Uterus (tissue), 3 donors: ENCODE measurements at regions not wholly inside any gene's neighbourhood (a gene's known extent, or its start where the extent isn't known, plus 50 kb on each side); places are given as distances from the start of the nearest gene placed in this dataset.
"Not testable (repeated sequence)": the region's sequence is repeated elsewhere in the genome, so short reads cannot be mapped to it uniquely, and the experiment has no call there.

Source experiments
- DNase-seq, 2 donors: peaks; one replicate each; pipeline ENCODE4 v3.0.0-alpha.2; 2019 to 2020
- H3K27ac ChIP-seq, 2 donors: fragments of 200-600 bp; sonication (generic); 1 replicate in 1 of 2; 2 replicates in 1 of 2; pipeline ENCODE4 v1.5.1; 2016 to 2018
- H3K27me3 ChIP-seq, 2 donors: fragments of 200-600 bp; sonication (generic); one replicate each; pipeline ENCODE4 v1.5.1; 2018 to 2019; ENCODE audit warnings: control low read depth in 1 of 2
- H3K36me3 ChIP-seq, 2 donors: fragments of 200-600 bp; sonication (generic); one replicate each; pipeline ENCODE4 v1.5.1; 2019; ENCODE audit warnings: control low read depth in 1 of 2
- H3K4me1 ChIP-seq, 2 donors: fragments of 200-600 bp; sonication (generic); one replicate each; pipeline ENCODE4 v1.5.1; 2018 to 2019; ENCODE audit warnings: control low read depth in 1 of 2
- H3K4me3 ChIP-seq, 2 donors: fragments of 200-600 bp; sonication (generic); 1 replicate in 1 of 2; 2 replicates in 1 of 2; pipeline ENCODE4 v1.5.1; 2018 to 2019; ENCODE audit warnings: mild to moderate bottlenecking in 1 of 2
- H3K9me3 ChIP-seq, 2 donors: fragments of 200-600 bp; sonication (generic); one replicate each; pipeline ENCODE4 v1.5.1; 2019; ENCODE audit warnings: control low read depth in 1 of 2
- CTCF ChIP-seq, 4 experiments: fragments of 200-600 bp in 2 of 4; fragments of 450-650 bp in 2 of 4; sonication (generic) in 2 of 4; IDR thresholded peaks; one replicate each; pipeline ENCODE4 v1.5.1; 2016 to 2019; ENCODE audit warnings: antibody characterized with exemption in 4 of 4, mild to moderate bottlenecking in 2 of 4, moderate library complexity in 1 of 4
- POLR2A ChIP-seq, 2 donors: fragments of 450-650 bp; IDR thresholded peaks; one replicate each; pipeline ENCODE4 v1.6.1; 2016; ENCODE audit warnings: antibody characterized with exemption in 2 of 2, mild to moderate bottlenecking in 1 of 2, moderate library complexity in 1 of 2
- intact Hi-C: fragments of 100-400 bp; cut with DNase I; formaldehyde crosslinking; loops from one replicate; pipeline ENCODE4 v1.15.1; 2023; ENCODE audit warnings: low total_unique reads
- donor health status: DM: yes; HTN: yes; CAD: no.

- Histone ChIP-seq H3K27ac (peak overlapping the region; percentile 50 to 65), H3K4me3 (no peak overlapping the region), H3K4me1 (no peaks in the 10 kb centered on the region), H3K9me3 (no peaks in the 10 kb centered on the region), H3K36me3 (no peaks in the 10 kb centered on the region), H3K27me3 (no peaks in the 10 kb centered on the region)
- intact Hi-C loops: no loop called here
- DNase-seq: no peak
- TF ChIP-seq CTCF (IDR thresholded peaks at IDR 0.05) (no peak), POLR2A (IDR thresholded peaks at IDR 0.05) (no peak)
Measured at GRCh38 chr1:55444667-55445066, 229.5 kb upstream of the USP24 start.

DNA sequence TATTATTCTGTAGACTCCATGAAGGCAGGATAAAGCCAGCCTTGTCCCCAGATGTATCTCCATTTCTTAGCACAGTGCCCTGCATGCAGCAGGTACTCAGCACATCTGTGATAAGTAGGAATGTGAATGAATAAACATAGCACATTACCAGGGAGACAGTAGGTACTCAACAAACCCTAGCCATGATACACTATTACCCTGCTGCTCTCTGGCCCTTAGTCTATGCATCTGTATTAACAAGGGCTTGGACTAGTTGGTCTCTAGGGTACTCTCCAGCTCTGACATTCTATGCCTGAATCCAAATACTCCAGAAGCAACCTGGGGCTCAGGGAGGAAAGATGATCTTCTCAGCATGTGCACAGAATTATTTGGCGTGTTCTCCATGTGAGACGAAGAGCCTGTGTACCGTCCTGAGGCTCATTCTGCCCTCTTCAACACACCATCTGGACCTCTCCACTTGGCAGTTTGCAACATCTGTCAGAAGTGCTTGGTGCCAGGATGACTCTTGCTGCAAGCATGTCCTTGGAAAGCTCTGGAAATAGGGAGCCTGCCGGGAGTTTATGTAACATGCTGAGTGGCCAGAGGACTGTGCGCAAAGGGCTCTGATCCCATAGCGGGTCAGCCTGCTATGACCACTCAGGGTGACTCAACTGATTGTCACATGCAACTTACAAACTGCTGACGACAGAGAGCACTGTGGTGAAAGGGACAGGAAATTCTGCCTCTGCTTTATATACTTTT, 228.2 kb upstream of the USP24 start:
- intact Hi-C loops: no loop called here
- H3K27ac ChIP-seq: peak overlapping the region; percentile 50 to 65
- peak; percentile 81 to 85 for DNase-seq

GRCh38 chr1:55441489-55441888, 226.3 kb upstream of the USP24 start:
- TF ChIP-seq POLR2A (IDR thresholded peaks at IDR 0.05) (no peak), CTCF (IDR thresholded peaks at IDR 0.05) (no peak)
- Histone ChIP-seq H3K4me1 (no peaks in the 10 kb centered on the region), H3K27me3 (no peaks in the 10 kb centered on the region), H3K4me3 (no peak overlapping the region), H3K27ac (no peak overlapping the region), H3K9me3 (no peaks in the 10 kb centered on the region), H3K36me3 (no peaks in the 10 kb centered on the region)
- DNase-seq: no peak
- intact Hi-C loops: no loop called here

More for the DNA sequence above, 228.2 kb upstream of the USP24 start:
- H3K4me3 ChIP-seq: no peak overlapping the region
- H3K9me3 ChIP-seq: no peaks in the 10 kb centered on the region
- no peaks in the 10 kb centered on the region for H3K27me3 ChIP-seq
- no peak for TF ChIP-seq POLR2A (IDR thresholded peaks at IDR 0.05)
- TF ChIP-seq CTCF (IDR thresholded peaks at IDR 0.05): no peak
- H3K4me1 ChIP-seq: no peaks in the 10 kb centered on the region
- H3K36me3 ChIP-seq: no peaks in the 10 kb centered on the region

GRCh38 chr1:55437692-55438091, 222.5 kb upstream of the USP24 start:
- Histone ChIP-seq H3K9me3 (no peaks in the 10 kb centered on the region), H3K4me3 (no peak overlapping the region), H3K27me3 (no peaks in the 10 kb centered on the region), H3K27ac (no peak overlapping the region), H3K36me3 (no peaks in the 10 kb centered on the region), H3K4me1 (no peaks in the 10 kb centered on the region)
- no peak for TF ChIP-seq POLR2A (IDR thresholded peaks at IDR 0.05)
- intact Hi-C loops: no loop called here
- no peak for DNase-seq

DNA sequence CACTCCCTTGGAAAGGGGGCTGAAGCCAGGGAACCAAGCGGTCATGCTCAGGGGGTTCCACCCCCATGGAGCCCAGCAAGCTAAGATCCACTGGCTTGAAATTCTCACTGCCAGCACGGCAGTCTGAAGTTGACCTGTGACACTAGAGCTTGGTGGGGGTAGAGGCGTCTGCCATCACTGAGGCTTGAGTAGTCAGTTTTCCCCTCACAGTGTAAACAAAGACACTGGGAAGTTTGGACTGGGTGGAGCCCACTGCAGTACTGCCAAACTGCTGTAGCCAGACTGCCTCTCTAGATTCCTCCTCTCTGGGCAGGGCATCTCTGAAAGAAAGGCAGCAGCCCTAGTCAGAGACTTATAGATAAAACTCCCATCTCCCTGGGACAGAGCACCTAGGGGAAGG, 215.6 kb upstream of the USP24 start:
- not testable (repeated sequence) for H3K27ac ChIP-seq

DNA sequence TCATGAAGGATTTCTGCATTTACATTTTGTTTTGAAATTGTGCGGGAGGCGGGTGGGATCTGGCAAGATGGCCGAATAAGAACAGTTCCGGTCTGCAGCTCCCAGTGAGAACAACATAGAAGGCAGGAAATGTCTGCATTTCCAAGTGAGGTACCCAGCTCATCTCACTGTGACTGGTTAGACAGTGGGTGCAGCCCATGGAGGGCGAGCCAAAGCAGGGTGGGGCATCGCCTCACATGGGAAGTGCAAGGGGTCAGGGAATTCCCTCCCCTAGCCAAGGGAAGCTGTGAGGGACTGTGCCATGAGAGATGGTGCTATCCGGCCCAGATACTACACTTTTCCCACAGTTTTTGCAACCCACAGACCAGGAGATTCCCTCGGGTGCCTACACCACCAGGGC, 215.0 kb upstream of the USP24 start:
- H3K9me3 ChIP-seq, intact Hi-C loops, H3K27ac ChIP-seq, H3K36me3 ChIP-seq, H3K27me3 ChIP-seq, DNase-seq, H3K4me1 ChIP-seq, H3K4me3 ChIP-seq: not testable (repeated sequence)

More for the DNA sequence above, 215.6 kb upstream of the USP24 start:
- H3K9me3 ChIP-seq, H3K4me1 ChIP-seq, H3K36me3 ChIP-seq, DNase-seq, H3K27me3 ChIP-seq, H3K4me3 ChIP-seq, intact Hi-C loops: not testable (repeated sequence)
